ENCODE measurements at regions not wholly inside any gene's neighbourhood (a gene's known extent, or its start where the extent isn't known, plus 50 kb on each side); places are given as distances from the start of the nearest gene placed in this dataset.

- no peaks in the 10 kb centered on the region for H3K79me2 ChIP-seq (ENCODE audit: insufficient read depth, low read length)
- Mint-ChIP-seq H3K4me3 (no peak overlapping the region), H3K9me3 (peaks cover 62 to 64% of the 10 kb centered on the region in 2 experiments), H3K4me1 (peaks cover 26 to 32% of the 10 kb centered on the region in 2 experiments), H3K36me3 (ENCODE audit: insufficient read depth in 1 of 3, low read depth in 3 of 3) (peaks cover 14 to 18% (median 14%) of the 10 kb centered on the region in 3 experiments), H3K27me3 (ENCODE audit: low read depth) (peaks cover 18% of the 10 kb centered on the region), H3K27ac (no peak overlapping the region)
- H3K79me1 ChIP-seq (ENCODE audit: insufficient read depth, low read depth, low read length, poor library complexity, severe bottlenecking) = no peaks in the 10 kb centered on the region
- H2BK15ac ChIP-seq (ENCODE audit: low read depth, low read length) = no peak overlapping the region
- no peak overlapping the region for H3K27ac ChIP-seq (ENCODE audit: insufficient read length, low read depth, low read length)
- H3K27me3 ChIP-seq (ENCODE audit: insufficient read depth, low read length) = no peaks in the 10 kb centered on the region
- no peak overlapping the region for H2AFZ ChIP-seq (ENCODE audit: low read length)
- no peak overlapping the region for H3T11ph ChIP-seq (ENCODE audit: low read length)
- no peak overlapping the region for H3K18ac ChIP-seq (ENCODE audit: insufficient read length, low read depth, low read length)
- H2BK120ac ChIP-seq (ENCODE audit: low read depth, low read length, poor library complexity, severe bottlenecking) = no peak overlapping the region
- no peaks in the 10 kb centered on the region for H3K9me3 ChIP-seq (ENCODE audit: control insufficient read depth, low read depth, low read length)
- H3K4me2 ChIP-seq (ENCODE audit: insufficient read depth, insufficient read length, low read length) = no peak overlapping the region
- no peak overlapping the region for H2BK5ac ChIP-seq (ENCODE audit: insufficient read length, low read length)
- H4K8ac ChIP-seq (replicated peaks; ENCODE audit: insufficient read length, low read depth, low read length) = no peak overlapping the region
- H2BK20ac ChIP-seq (ENCODE audit: low read depth, low read length, poor library complexity, severe bottlenecking) = no peak overlapping the region
- H4K5ac ChIP-seq (ENCODE audit: insufficient read length, low read depth, low read length) = no peak overlapping the region
- H3K4me1 ChIP-seq (ENCODE audit: insufficient read depth, low read length) = peaks cover 12% of the 10 kb centered on the region; the same call in 1 of the 2 replicates
- no CpG with 5 or more reads among the region's 8 CpGs for WGBS (ENCODE audit: extremely low coverage, insufficient read length, low lambda C conversion rate)
- H4K20me1 ChIP-seq (ENCODE audit: control insufficient read depth, insufficient read depth, insufficient read length) = no peaks in the 10 kb centered on the region
- no peak overlapping the region for H3K9ac ChIP-seq (ENCODE audit: extremely low read depth, insufficient read length, low read length)
- H3K23ac ChIP-seq (ENCODE audit: insufficient read length, low read depth, low read length) = no peak overlapping the region
- H3K56ac ChIP-seq (ENCODE audit: insufficient read length, low read depth, low read length) = no peak overlapping the region
- no peak overlapping the region for H4K91ac ChIP-seq (ENCODE audit: insufficient read length, low read depth, low read length)
- H3K4ac ChIP-seq (ENCODE audit: low read depth, low read length) = no peak overlapping the region
- no peak overlapping the region for H2AK5ac ChIP-seq (ENCODE audit: insufficient read length, low read length)
- TF ChIP-seq CTCF (conservative IDR thresholded peaks at IDR 0.05) = no peak
- no peak for DNase-seq
- no peak overlapping the region for H3K14ac ChIP-seq (ENCODE audit: insufficient read depth, low read length)
- H2BK12ac ChIP-seq (ENCODE audit: insufficient read length, low read depth, low read length) = no peak overlapping the region
- H3K23me2 ChIP-seq (ENCODE audit: insufficient read length, low read depth, low read length, poor library complexity, severe bottlenecking) = no peaks in the 10 kb centered on the region
These were observed 123.9 kb downstream of the BCOR start for GRCh38 chrX:39973810-39974209.

Data from H9 (cell line).